T-helper 2 cell (primary cell): ENCODE measurements at regions not wholly inside any gene's neighbourhood (a gene's known extent, or its start where the extent isn't known, plus 50 kb on each side); places are given as distances from the start of the nearest gene placed in this dataset.
"Not testable (repeated sequence)": the region's sequence is repeated elsewhere in the genome, so short reads cannot be mapped to it uniquely, and the experiment has no call there.

ENCODE experiments used
- DNase-seq, 5 experiments: peaks; one replicate each; pipeline versions ENCODE4 v3.0.0 to v3.0.0-alpha.2; 2012 to 2022

DNA sequence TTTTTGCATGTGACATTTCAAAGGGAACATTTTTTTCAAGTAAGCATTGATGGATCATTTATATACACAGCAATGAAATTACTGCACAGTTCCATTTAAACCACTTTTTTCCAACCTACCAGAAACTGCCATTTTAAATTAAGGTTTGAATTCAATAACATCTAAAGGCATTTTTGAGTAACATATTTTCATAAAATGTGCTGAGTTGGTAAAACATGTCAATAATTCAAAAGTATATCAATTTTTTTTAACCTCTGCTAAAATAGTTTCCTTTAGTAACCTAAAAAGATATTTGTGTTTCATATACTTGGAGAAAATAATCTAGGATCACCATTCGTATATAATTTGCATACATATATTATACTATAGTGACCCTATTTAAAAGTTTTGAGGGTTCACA is 355.1 kb upstream of the KCNMB2 start:
- DNase-seq = no peak

DNA sequence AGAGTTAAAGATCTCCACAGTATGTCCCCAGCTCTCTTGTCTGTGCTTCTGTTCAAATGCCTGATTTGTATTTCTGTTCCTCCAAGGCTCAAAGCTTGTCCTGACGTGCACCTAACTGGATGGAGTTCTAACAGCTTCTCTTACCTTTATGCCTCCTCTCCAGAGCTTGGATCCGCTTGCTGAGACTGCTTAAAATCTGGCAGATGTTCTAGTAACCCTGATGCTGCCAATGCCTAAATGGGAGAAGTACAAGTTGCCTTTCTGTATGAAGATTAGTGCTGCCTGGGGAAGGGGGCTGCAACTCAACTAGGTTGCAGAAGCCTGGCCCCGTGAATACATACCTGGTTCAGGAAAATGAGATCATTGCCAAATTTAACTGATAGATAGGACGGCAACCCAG is 354.5 kb upstream of the KCNMB2 start:
- no peak for DNase-seq

DNA sequence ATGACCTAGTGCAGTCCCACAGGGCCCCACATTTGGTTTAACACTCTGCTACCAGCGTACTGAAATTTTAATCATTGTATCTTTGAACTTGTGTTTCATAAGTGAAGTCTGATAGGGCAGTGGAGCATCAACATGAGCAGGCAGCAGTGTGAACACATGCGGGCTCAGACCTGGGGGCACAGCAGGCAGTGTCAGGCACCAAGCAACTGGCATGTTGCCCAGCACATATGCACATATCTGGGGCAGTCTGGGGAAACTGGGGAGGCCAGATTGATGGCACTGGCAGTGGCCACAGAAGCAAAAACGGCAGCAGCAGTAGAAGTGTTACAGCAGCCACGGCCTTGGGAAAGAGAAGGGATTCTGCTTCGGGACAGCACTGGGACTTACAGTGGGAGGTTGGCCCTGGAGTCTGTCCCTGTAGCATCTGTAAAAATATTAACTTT is 353.9 kb upstream of the KCNMB2 start:
- no peak for DNase-seq

DNA sequence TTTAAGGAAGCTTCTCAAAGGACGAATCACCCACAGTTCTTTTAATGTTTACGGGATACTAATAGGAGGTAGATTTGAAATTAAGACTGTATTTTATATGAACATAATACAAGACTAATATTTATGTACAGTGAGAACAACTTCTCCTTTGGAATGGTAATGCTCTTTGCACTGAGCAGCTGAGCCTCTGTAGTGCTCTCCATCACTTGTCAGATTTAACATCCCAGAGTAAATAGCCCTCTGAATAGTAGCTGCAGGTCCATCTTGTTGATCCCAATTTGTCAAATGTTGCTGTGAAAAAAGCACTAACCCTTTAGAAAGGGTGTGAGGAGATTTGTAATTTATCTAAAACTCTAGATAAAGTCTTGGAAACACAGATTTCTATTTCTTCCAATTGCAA is 351.4 kb upstream of the KCNMB2 start:
- no peak for DNase-seq

DNA sequence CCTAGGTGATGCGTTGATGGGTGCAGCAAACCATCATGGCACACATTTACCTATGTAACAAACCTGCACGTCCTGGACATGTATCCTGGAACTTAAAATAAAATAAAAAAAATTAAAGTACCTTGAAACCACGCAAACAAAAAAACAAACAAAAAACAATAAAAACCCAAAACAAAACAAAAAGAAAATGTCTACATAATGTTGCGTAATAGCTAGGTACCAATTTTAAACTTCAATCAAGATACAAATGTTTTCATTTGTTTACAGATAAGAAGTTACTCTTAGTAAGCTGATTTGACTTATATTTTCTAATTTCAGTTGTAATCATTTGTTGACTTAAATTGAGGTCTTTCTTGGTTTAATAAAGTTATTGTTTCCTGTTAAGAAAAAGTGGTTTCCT is 349.6 kb upstream of the KCNMB2 start:
- no peak for DNase-seq

DNA sequence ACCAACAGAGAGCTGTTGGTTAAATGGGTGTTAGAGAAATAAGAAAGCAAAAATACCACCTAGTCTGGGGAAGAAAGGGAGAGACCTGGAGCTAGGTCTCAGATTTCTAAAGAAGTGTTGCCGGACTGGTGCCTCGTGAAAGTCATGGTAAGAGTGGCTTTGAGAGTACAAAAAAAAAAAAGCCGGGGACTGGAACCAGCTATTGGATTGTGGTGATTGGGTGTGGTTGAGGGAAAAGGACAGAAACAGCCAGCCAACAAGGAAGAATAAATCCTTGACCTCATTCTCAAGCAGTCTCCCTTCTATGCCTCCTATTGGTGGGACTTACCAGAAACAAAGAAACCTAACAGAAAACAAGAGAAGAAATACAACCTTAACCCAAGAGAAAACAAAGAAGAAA is 346.4 kb upstream of the KCNMB2 start:
- no peak for DNase-seq

DNA sequence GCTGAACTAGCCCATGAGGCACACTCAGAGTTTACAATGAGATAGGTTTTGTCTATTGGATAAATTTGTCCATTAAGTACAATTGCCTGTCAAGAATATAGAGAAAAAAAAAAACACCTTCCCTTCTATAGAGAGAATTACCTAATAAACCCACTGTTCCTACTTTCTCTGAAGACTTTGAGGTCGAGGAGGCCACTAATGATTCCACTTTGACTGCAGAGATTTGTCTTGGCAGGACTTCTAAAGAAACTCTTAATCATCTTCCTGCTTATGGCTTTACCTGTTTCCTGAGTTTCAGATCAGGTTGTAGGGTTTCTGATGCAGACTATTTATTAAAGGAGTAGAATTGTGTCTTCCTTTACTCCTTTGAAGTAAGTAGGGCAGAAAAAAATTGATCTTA is 342.4 kb upstream of the KCNMB2 start:
- no peak for DNase-seq

DNA sequence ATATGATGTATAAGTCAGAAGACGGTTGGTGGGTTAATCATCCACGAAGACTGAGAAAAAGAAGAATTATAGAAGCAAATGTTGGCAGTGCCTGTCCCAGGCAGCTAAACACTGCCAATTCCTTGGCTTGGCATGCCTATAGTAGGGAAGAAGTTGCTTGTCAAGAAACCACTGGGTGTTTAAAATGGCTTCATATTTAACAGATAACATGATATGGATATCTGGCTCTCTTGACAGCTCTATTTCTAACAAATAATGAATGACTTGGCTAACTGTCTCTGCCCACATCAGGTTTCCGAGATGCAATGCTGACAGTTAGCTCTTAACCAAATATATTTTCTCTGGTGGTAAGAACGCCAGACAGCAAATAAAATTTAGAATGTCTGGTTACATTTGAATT is 341.7 kb upstream of the KCNMB2 start:
- no peak for DNase-seq

DNA sequence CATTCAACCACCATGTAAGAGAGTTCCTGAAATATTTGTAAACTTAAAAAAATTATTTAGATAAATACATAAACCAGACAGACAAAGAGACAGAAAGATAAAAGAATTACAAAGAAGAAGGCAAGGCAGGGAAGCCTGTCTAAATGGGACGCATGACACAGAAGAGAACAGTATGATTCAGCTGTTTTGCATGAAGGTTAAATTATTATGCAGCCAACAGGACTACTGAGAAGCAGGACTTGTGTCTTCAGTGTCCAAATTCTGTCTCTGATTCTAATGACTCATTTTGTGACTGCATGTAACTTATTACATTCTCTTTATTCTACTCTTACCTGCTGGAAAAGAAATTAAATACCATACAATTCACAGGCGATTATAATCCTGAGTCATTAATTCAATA is 340.4 kb upstream of the KCNMB2 start:
- no peak for DNase-seq

DNA sequence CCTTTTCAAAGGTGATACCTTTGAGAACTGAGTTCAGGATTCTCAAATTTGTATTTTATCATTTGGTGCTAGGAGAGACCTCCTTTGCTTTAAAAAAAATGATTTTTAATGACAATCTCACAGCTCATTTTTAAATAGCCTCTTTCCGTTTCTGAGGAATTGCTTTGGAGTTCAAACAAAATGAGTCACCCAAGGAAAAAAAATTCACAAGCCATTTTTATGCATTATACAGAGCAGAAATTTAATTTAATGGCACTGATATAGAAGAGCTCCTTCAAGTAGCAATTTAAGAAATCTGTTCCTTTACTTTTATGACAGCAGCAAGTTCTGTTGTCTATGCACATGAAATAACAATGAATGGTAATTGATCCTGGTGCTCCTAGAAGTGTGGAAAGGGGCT is 337.9 kb upstream of the KCNMB2 start:
- DNase-seq = no peak

DNA sequence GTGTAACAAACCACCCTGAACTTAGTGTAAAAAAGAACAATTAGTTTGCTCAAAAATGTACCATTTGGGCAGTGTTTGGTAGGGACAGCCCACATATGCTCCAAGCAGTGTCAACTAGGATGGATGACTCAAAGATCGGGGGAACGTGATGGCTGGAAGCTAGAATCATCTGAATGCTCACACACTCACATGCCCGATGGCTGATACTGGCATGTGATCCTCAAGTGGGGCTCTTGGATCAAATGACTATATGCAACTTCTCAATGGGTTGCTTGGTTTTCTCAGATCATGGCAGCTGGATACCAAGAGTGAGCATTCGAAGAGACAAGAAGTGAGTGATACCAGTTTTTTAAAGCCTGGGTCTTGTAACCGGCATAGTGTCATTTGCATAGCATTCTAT is 335.9 kb upstream of the KCNMB2 start:
- DNase-seq = no peak

DNA sequence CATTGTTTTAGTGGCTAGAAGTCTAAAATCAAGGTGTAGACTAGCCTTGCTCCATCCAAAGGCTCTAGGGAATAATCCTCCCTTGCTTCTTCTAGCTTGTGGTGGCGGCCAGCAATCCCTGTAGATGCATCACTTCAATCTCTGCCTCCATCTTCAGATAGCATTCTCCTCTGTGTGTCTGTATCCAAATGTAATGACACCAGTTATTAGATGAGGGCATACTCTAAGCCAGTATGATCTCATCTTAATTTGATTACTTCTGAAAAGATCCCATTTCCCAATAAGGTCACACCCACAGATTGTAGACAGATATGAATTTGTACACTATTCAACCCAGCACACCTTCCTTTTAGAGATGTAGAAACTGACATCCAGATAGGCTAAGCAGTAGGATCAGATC is 334.5 kb upstream of the KCNMB2 start:
- DNase-seq = no peak

DNA sequence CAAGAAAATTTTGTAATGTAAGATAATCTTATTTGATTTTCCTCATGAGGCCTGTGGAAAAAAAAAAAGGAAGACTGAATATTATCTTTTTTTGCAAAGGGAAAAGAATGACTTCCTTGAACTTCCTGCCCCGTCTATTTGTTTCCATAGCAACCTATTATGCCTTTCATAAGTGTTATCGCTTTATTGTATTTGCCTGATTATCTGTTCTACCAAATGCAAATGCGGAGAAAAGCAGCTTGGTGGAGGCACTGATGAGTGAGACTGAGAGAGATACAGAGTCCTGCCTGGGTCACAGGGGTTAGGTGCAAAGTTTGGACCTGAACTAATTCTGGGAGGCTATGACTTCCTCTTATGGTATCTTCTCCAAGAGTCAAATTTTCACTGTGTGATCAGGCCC is 334.0 kb upstream of the KCNMB2 start:
- DNase-seq = no peak

DNA sequence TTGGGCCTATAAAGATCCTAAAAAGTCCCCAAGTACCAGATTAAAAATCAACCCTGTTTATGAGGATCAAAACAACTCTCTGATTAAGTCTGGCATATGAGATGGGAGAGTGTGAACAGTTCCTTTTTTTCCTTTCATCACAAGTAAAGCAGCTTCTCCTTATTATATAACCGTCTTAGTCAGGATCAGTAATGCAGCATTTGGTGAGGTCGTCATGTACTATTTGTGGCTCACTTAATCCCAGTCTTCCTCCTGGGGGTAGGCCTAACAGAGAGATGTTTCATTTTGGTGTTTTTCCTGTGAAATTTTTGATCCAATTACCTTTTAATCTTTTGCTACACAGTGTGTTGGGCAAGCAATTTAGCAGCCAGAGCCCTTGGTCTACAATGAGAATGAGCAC is 333.1 kb upstream of the KCNMB2 start:
- DNase-seq = no peak

DNA sequence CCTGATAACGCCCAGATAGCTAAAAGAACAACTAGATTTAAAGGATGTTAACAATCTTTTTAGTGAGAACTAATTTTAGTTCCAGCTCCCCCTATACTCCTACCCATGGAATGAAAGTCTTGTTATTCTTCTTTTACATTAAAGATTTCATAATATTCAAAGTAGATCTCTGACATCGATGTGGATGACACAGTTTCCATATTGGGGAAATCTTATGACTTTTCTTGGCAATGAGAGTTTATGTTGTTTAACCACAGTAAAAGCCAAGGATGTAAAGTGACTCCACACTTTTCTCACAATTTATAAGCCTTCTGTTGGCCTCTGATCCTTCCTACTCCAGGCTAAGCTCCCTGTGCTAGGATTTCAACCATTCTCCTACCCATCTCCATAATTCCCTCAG is 332.6 kb upstream of the KCNMB2 start:
- no peak for DNase-seq

DNA sequence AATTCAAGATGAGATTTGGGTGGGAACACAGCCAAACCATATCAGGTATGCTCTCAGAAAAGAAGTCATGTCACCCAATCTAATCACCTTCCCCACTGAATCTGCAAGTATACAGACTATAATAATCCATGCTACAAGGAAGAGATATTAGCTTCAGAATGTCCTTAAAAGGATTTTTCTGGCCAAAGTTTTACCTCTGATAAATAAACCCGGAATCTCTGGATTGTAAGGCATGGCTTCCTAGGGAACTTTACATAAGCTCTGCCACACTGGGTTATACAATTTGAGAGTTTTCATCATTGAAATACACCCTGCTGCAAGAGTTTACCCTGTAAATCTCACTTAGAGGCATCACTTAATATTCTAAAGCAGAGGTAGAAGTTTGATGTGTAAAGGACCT is 330.5 kb upstream of the KCNMB2 start:
- no peak for DNase-seq

DNA sequence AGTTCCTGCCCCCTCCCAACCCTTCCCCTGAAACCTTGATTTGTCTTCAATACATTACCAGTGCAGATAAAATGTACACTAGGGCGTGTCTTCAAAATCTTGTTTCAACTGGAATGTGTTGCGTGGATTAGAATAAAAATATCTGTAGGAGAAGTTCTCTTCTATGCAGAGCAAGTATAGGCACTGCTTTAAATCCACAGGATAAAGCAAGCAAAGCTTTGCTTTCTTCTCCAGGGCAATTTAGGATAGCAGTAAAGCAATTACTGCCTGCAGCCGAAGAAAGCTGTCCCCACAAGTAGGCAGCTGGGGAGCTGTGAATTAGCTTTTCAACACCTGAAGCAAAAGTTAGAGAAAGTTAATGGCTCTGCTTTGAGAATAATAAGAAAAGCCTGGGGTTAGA is 329.7 kb upstream of the KCNMB2 start:
- DNase-seq = no peak

DNA sequence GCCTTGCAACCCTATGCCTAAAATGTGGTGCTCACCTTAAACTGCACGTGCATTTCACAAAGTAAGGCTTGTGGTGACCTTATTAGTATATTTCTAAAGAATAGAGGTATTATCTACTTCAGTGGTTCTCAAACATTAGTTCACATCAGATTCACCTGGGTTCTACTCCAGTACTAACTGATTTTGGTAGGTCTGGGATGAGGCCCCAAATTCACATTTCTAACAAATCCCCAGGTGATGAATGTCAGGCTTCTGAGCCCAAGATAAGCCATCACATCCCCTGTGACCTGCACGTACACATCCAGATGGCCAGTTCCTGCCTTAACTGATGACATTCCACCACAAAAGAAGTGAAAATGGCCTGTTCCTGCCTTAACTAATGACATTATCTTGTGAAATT is 329.1 kb upstream of the KCNMB2 start:
- DNase-seq = not testable (repeated sequence)

DNA sequence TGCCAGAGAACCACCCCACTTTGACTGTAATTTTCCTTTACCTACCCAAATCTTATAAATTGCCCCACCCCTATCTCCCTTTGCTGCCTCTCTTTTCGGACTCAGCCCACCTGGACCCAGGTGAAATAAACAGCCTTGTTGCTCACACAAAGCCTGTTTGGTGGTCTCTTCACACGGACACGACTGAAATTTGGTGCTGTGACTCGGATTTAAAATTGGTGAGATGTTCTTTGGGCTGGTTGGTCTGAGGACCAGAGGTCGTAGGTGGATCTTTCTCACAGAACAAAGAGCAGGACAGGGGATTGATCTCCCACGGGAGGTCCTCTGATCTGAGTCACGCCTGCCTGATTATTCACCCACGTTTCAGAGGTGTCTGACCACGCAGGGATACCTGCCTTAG is 328.6 kb upstream of the KCNMB2 start:
- DNase-seq = not testable (repeated sequence)

DNA sequence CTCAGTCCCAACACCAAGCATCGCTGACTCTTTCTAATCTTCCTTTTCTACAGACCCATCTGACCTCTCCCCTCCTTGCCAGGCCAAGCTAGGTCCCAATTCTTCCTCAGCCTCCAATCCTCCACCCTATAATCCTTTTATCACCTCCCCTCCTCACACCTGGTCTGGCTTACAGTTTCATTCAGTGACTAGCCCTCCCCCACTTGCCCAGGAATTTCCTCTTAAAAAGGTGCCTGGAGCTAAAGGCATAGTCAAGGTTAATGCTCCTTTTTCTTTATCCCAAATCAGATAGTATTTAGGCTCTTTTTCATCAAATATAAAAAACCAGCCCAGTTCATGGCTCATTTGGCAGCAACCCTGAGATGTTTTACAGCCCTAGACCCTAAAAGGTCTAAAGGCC is 327.1 kb upstream of the KCNMB2 start:
- DNase-seq = not testable (repeated sequence)

DNA sequence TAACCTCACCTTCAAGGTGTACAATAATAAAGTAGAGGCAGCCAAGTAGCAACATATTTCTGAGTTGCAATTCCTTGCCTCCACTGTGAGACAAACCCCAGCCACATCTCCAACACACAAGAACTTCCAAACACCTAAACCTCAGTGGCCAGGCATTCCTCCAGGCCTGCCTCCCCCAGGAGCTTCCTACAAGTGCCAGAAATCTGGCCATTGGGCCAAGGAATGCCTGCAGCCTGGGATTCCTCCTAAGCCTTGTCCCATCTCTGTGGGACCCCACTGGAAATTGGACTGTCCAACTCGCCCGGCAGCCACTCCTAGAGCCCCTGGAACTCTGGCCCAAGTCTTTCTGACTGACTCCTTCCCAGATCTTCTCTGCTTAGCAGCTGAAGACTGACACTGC is 326.6 kb upstream of the KCNMB2 start:
- not testable (repeated sequence) for DNase-seq

DNA sequence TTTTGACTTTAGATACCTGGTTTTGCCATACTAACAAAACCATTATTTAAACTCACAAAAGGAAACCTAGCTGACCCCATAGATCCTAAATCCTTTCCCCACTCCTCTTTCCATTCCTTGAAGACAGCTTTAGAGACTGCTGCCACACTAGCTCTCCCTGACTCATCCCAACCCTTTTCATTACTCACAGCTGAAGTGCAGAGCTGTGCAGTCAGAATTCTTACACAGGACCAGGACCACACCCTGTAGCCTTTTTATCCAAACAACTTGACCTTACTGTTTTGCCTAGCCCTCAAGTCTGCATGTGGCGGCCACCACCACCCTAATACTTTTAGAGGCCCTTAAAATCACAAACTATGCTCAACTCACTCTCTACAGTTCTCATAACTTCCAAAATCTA is 325.1 kb upstream of the KCNMB2 start:
- DNase-seq = not testable (repeated sequence)

DNA sequence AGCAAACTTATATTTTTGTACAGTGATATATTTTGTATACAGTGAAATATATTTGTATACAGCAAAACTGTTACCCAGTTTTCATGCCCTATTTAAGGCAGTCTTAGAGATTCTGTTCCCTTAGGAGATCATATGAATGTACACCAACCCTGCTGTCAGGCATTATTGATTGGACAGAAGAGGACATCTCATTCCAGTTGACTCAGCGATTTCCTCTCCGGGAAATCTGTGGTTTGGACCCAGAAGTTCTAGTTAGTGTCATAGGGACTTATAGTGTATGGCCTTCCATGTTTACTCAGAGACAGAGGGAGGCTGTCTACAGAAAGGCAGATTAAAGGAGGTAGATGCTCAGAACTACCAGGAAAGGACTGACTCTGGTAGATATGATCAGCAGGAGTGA is 318.8 kb upstream of the KCNMB2 start:
- DNase-seq = no peak

DNA sequence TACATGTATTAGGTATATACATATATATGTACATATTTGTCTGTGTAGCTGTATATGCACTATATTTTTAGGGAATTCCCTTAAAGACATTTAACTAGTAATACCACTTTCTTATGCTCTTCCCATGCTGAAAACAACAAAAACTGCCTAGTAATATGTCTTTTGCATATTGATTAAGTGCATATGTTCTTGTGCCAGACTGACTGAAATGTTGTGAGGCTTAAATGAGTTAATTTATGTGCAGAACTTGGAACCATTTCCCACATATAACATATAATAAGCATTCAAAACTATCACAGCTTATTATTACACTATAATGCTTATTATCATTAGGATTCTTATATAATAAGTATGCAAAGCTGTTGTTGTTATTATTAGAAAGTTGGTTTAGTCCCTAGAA is 318.0 kb upstream of the KCNMB2 start:
- DNase-seq = no peak

DNA sequence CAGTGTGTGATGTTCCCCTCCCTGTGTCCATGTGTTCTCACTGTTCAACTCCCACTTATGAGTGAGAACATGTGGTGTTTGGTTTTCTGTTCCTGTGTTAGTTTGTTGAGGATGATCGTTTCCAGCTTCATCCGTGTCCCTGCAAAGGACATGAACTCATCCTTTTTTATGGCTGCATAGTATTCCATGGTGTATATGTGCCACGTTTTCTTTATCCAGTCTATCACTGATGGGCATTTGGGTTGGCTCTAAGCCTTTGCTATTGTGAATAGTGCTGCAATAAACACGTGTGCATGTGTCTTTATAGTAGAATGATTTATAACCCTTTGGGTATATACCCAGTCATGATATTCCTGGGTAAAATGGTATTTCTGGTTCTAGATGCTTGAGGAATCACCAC is 316.6 kb upstream of the KCNMB2 start:
- not testable (repeated sequence) for DNase-seq

DNA sequence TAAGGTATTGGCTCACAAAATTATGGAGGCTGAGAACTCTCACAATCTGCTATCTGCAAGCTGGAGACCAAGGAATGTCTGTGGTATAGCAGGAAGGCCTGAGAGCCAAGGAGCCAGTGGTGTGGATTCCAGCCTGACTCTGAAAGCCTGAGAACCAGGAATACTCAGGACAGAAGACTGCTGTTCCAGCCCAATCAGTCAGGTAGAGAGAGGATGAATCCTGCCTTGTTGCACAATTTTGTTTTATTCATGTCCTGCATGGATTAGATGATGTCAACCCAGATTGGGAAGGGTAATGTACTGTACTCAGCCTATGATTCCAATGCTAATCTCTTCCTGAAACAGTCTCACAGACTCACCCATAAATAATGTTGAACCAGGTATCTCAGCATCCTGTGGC is 312.4 kb upstream of the KCNMB2 start:
- DNase-seq = no peak
